ENCODE measurements at regions not wholly inside any gene's neighbourhood (a gene's known extent, or its start where the extent isn't known, plus 50 kb on each side); places are given as distances from the start of the nearest gene placed in this dataset.
A peak's percentile ranks its signal among the peaks of the same experiment; 100 is the strongest.

GRCh38 chr14:51552275-51552674 is 99.4 kb upstream of the FRMD6 start:
- DNase-seq, result peak; percentile 5

DNA sequence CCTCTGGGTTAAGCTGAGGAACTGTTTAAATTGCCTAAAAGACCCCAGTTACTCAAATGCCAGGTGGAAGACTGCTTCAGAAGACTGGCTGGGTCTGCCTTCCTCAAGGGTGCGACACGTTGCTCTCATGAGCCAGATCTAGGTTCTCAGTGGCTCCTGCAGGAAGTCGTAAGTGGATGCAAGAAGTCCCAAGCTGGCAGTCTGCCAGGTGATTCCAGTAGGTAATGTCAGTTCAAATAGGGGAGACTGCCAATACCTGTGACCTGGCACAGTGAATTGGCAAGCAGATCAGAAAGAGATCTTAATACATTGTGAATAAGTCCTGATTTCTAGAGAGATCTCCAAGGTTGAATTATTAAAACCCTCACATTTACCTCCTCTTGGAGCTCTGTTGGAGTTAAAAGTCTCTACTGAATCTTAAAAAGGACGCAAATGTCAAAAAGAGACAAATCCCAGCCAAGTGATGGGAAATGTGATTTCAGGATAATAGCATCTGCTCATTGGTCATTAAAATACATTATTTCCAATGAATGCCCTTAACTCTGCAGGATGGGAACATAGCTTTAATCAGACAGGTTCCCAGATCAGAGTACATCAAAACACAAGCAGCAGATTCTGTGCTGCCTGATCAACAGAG is 98.8 kb upstream of the FRMD6 start:
- DNase-seq, result no peak

GRCh38 chr14:51554339-51554920 is 97.3 kb upstream of the FRMD6 start:
- no peak for DNase-seq

- no peak for DNase-seq
Observed at GRCh38 chr14:51554953-51555352, 96.8 kb upstream of the FRMD6 start.

DNA sequence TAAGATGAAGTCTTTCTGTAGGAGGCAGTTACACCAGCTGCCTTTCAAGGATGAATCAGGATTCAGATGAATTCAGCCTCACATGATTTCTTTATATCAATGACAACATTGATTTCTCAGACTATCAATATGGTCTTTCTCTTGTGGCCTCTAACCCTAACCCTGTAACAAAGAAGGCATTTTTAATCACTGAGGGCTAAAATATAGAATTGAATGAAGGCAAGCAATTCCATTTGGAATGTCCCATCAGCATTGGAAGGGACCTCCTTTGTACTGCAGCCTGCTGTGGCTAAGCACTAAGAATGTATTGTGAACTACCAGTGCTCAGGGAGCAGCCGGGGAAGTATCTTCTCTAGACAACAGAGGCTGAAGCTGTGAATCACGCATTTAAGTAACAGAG is 90.6 kb upstream of the FRMD6 start:
- no peak for DNase-seq

DNA sequence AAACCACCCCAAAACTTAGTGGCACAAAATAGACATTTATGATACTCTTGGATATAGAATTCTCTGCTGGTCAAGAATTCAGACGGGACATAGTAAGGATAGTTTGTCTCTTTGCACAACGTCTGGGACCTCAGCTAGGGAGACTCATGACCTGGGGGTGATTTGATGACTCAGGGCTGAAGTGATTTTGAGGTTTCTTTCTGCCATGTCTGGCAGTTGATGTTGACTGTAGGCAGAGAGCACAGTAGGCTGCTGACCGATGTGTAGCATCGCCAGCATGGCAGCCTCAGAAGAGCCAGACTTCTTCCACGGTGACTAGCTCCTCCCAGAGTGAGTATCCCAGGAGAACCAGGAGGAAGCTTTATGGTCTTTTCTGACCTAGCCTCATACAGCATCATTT is 88.9 kb upstream of the FRMD6 start:
- DNase-seq, result no peak

- no peak for DNase-seq
Observed at GRCh38 chr14:51563560-51563959, 88.2 kb upstream of the FRMD6 start.

- no peak for DNase-seq
Observed at GRCh38 chr14:51564460-51564859, 87.2 kb upstream of the FRMD6 start.

GRCh38 chr14:51564986-51565604 is 86.6 kb upstream of the FRMD6 start:
- no peak for DNase-seq

GRCh38 chr14:51566831-51567582 is 84.7 kb upstream of the FRMD6 start:
- DNase-seq, result no peak

- no peak for DNase-seq
Observed at GRCh38 chr14:51568366-51568765, 83.3 kb upstream of the FRMD6 start.

DNA sequence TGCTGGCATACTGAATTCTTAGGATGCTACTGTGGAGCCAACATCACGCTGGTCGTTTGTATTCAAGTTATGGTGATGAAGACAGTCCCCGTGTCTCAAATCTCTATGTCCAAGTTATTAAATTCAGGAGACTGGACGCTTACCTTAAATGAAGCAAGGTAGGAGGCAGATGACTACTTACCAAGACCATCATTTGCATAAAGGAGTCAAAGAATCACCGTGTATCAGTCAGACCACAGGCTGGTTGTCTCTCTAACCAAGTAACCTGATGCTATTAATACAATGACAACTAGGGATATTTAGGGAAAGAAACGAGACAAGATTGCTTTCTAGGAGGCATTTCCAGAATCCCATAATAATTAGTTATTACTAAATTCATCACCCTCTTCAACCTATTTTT is 78.1 kb upstream of the FRMD6 start:
- DNase-seq, result no peak

- DNase-seq, result no peak
Observed at GRCh38 chr14:51574009-51574408, 77.7 kb upstream of the FRMD6 start.

DNA sequence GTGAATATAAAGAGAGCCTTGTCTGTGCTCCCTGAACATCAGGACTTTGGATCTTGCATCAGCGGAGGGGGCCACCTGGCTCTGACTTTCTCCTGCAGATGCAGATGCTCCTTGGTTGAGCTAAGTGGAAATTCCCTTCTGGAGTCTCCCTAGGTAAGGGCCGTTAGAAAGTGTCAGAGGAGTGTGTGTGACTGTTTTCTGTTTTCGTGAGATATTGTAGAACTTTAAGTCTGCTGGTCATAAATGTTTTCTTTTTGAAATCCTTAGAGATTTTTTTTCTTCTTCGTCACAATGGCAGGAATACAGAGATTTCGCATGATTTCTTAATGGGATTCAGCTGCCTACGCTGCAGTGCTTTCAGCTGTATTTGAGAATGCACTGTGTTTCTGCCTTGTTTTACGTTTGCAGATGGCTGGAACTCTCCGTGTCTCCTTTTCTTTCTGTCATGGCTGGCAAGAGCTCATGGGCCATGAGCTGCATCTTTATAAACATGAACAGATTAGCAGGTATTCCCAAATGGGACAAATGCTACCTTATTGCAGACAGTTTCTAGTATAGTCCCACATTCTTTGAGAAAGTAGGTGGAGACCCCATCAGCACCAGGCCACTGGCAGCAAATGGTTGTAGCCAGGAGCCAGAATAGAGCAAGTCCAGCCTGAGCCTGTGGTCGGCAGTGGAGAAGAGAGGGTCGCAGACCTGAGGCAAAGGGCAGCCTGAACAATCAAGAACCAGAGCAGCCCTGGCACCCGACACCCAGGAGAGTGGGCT is 76.2 kb upstream of the FRMD6 start:
- DNase-seq, result no peak

- no peak for DNase-seq
Observed at GRCh38 chr14:51576117-51576430, 75.6 kb upstream of the FRMD6 start.

GRCh38 chr14:51576879-51577278 is 74.8 kb upstream of the FRMD6 start:
- no peak for DNase-seq

GRCh38 chr14:51578853-51579252 is 72.9 kb upstream of the FRMD6 start:
- DNase-seq, result no peak

- no peak for DNase-seq
Observed at GRCh38 chr14:51581017-51581881, 70.5 kb upstream of the FRMD6 start.

DNA sequence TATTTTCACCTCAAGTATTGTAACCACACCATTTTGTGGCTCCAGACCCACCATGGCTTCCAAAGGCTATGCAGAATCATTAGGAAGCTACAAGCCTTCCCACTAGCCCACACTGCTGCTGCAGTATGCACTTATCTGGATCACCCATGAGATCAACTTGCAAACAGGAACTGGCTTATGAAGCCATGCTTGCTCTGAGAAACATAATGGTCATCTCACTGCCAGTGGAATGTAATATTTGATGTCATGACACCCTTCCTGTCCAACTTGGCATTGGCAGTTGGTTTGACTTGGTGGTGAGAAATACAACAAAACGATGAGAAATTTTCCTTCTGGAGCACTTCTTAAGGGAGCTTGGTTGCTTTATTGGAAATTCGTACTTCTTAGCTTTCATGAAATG is 69.3 kb upstream of the FRMD6 start:
- DNase-seq, result no peak

GRCh38 chr14:51585055-51585454 is 66.7 kb upstream of the FRMD6 start:
- DNase-seq, result no peak

DNA sequence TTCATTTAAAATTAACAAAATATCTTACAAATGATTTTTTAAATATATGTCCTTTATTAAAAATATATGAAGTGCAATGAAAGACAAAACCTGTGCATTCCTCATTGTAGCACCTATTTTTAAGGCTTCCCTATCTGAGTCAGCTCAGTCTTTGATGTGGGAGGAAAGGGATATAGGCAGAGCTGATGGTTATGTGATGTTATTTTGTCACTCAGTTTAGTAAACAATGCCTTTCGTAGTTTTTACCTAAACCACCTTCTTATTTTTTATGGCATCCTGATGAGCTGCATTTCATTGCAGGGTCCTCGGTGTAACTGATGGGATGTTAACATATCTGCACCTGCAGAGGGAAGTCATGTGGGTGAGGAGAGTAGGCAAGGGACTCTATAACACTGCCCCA is 58.9 kb upstream of the FRMD6 start:
- no peak for DNase-seq

DNA sequence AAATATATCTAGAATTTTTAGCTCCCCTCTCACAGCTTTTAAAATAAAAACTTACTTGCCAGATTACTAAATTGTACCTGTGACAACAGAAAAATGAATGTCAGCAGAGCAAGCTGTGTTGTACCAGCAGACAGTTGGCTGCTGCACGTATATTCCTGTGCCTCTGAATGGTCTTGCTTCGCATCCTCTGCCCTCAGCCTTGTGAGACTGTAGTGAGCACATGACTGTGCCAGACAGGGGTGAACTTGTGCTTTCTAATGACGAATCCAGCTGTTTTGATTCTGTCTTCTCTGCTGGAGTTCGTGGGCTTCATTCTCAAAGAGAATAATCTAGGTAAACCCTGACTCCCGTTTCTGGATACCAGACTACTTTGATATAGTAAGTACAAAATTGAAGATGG is 58.3 kb upstream of the FRMD6 start:
- DNase-seq, result no peak
